Stomach (tissue), 8 donors: ENCODE measurements at regions not wholly inside any gene's neighbourhood (a gene's known extent, or its start where the extent isn't known, plus 50 kb on each side); places are given as distances from the start of the nearest gene placed in this dataset.

Experiments used
- DNase-seq, 2 donors: peaks; one replicate each; pipeline versions ENCODE4 v3.0.0 to v3.0.0-alpha.2; 2013 to 2019
- H3K27ac ChIP-seq, 5 donors: fragments of 200-600 bp in 4 of 5; sonication (generic) in 4 of 5; one replicate each; pipeline ENCODE4 v1.5.1; 2013 to 2019; ENCODE audit warnings: mild to moderate bottlenecking in 1 of 5, moderate library complexity in 1 of 5
- H3K27me3 ChIP-seq, 3 donors: fragments of 200-600 bp; sonication (generic); one replicate each; pipeline ENCODE4 v1.5.1; 2017 to 2019; ENCODE audit warnings: mixed run types in 1 of 3
- H3K36me3 ChIP-seq, 4 donors: fragments of 200-600 bp; sonication (generic); 1 replicate in 3 of 4; 2 replicates in 1 of 4; pipeline ENCODE4 v1.5.1; 2016 to 2019
- H3K4me1 ChIP-seq, 4 donors: fragments of 200-600 bp; sonication (generic); one replicate each; pipeline ENCODE4 v1.5.1; 2016 to 2019
- H3K4me3 ChIP-seq, 4 donors: fragments of 200-600 bp; sonication (generic) in 3 of 4; one replicate each; pipeline ENCODE4 v1.5.1; 2016 to 2019; ENCODE audit warnings: mild to moderate bottlenecking in 1 of 4
- H3K9me3 ChIP-seq, 4 donors: fragments of 200-600 bp; sonication (generic); one replicate each; pipeline ENCODE4 v1.5.1; 2016 to 2019
- EP300 ChIP-seq: sonication (generic); formaldehyde crosslinking; IDR thresholded peaks from one replicate; pipeline ENCODE4 v1.6.1; 2017; ENCODE audit warnings: antibody characterized with exemption
- POLR2A ChIP-seq, 4 donors: fragments of 450-650 bp; IDR thresholded peaks; one replicate each; pipeline ENCODE4 v1.6.1; 2016; ENCODE audit warnings: antibody characterized with exemption in 4 of 4, control low read depth in 2 of 4, mild to moderate bottlenecking in 1 of 4, moderate library complexity in 1 of 4
- POLR2AphosphoS5 ChIP-seq, 3 donors: sonication (generic); formaldehyde crosslinking; IDR thresholded peaks; one replicate each; pipeline ENCODE4 v1.6.1; 2016; ENCODE audit warnings: antibody characterized with exemption in 3 of 3
- WGBS, 5 donors: extraction: QIAGEN DNeasy Blood & Tissue Kit in 3 of 5; methylation state at CpG; one replicate each; pipeline versions ENCODE4 v1.1.5 to v1.1.7; 2013 to 2018; 5-methylcytosine and 5-hydroxymethylcytosine counted together
- intact Hi-C: fragments of 100-400 bp; cut with DNase I; formaldehyde crosslinking; loops from one replicate; pipeline ENCODE4 v1.15.1; 2023; ENCODE audit warnings: low total_unique reads
- TF ChIP-seq, protein P1 (sequence below), 7 experiments: fragments of 450-650 bp in 4 of 7; fragments of 200-600 bp in 3 of 7; sonication (generic) in 3 of 7; IDR thresholded peaks; one replicate each; pipeline ENCODE4 v1.5.1; 2016 to 2019; ENCODE audit warnings: antibody characterized with exemption in 7 of 7, control low read depth in 2 of 7, mild to moderate bottlenecking in 1 of 7
- donor health status: healthy with polysubstance abuse.
- donor health status: Bipolar disorder and iron deficiency.
- donor health status: healthy.

DNA sequence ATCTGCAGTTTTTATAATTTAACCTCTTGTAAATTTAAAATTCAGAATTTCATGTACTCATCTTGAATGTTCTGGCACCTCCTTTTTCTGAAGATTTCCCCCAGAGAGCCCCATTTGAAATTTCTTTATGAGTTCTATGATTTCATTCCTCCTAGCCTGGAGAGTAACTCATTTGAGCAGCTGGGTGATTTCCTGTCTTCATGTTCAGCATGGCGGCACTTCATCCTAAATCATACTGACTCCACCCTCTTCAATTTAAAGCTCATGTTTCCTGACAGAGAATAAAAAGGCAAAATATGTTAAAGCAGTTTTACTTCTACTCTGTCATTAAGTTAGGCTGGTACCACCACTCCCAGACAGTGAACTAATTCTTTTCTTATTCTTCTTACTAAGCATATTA, 250.9 kb upstream of the POU3F2 start:
- DNase-seq = no peak
- no peak overlapping the region for H3K27ac ChIP-seq
- WGBS, 5 donors = 63 to 83% (median 74%) methylated on average over 1 of the region's 1 CpG
- no peaks in the 10 kb centered on the region for H3K27me3 ChIP-seq
- TF ChIP-seq, protein P1, sequence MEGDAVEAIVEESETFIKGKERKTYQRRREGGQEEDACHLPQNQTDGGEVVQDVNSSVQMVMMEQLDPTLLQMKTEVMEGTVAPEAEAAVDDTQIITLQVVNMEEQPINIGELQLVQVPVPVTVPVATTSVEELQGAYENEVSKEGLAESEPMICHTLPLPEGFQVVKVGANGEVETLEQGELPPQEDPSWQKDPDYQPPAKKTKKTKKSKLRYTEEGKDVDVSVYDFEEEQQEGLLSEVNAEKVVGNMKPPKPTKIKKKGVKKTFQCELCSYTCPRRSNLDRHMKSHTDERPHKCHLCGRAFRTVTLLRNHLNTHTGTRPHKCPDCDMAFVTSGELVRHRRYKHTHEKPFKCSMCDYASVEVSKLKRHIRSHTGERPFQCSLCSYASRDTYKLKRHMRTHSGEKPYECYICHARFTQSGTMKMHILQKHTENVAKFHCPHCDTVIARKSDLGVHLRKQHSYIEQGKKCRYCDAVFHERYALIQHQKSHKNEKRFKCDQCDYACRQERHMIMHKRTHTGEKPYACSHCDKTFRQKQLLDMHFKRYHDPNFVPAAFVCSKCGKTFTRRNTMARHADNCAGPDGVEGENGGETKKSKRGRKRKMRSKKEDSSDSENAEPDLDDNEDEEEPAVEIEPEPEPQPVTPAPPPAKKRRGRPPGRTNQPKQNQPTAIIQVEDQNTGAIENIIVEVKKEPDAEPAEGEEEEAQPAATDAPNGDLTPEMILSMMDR (IDR thresholded peaks at IDR 0.05) = no peak
- no peak for TF ChIP-seq POLR2AphosphoS5 (IDR thresholded peaks at IDR 0.05)
- TF ChIP-seq POLR2A (IDR thresholded peaks at IDR 0.05) = no peak
- no peak for TF ChIP-seq EP300
- intact Hi-C loops = no loop called here
- no peaks in the 10 kb centered on the region for H3K36me3 ChIP-seq
- H3K9me3 ChIP-seq = no peaks in the 10 kb centered on the region
- no peak overlapping the region for H3K4me3 ChIP-seq
- H3K4me1 ChIP-seq = no peaks in the 10 kb centered on the region

DNA sequence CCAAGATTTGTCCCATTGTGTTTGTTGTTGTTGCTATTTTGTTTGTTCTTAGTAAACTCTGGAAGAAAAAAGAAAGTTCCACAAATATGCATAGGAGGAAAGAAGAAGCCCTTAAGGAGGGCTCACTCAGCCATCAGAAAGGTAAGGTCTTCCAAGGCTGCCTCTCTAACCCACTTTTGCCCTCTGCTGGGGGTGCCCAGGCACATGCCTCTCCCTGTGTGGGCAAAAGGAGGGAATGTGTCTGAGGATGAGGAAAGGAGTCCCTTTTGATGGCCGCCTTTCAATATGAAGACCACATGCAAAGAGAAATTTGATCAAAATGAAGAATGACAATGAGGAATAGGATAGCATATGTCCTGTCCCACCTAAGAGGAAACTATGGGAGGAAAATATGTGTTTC, 248.2 kb upstream of the POU3F2 start:
- Histone ChIP-seq H3K9me3 (no peaks in the 10 kb centered on the region), H3K27me3 (no peaks in the 10 kb centered on the region), H3K4me1 (no peaks in the 10 kb centered on the region), H3K27ac (no peak overlapping the region), H3K36me3 (no peaks in the 10 kb centered on the region), H3K4me3 (no peak overlapping the region)
- TF ChIP-seq, protein P1 (IDR thresholded peaks at IDR 0.05) = no peak
- TF ChIP-seq EP300 (no peak), POLR2AphosphoS5 (IDR thresholded peaks at IDR 0.05) (no peak), POLR2A (IDR thresholded peaks at IDR 0.05) (no peak)
- intact Hi-C loops = no loop called here
- WGBS, 5 donors = 0 to 95% (median 40%) methylated on average over 1 of the region's 1 CpG
- DNase-seq = no peak

DNA sequence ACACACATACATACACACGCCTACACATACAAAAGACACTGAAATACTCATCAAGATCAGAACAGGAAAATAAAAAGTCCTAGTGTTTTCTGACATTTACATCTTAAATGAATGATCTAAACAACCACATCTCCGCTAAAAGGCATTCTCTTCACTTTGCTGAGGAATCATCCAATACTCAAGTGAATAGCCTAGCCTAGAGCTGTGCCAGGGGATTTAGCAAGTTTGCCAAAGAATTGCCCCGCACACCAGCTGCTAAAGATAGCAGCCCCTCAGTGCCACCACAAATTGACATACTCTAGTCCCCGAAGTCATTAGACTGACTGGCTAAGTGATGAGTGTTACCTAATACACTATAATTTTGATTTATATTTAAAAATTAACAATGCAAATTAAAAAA, 246.8 kb upstream of the POU3F2 start:
- H3K4me1 ChIP-seq = no peaks in the 10 kb centered on the region
- H3K36me3 ChIP-seq = no peaks in the 10 kb centered on the region
- intact Hi-C loops = no loop called here
- TF ChIP-seq, protein P1 (IDR thresholded peaks at IDR 0.05) = no peak
- no peak for TF ChIP-seq POLR2AphosphoS5 (IDR thresholded peaks at IDR 0.05)
- TF ChIP-seq EP300 = no peak
- TF ChIP-seq POLR2A (IDR thresholded peaks at IDR 0.05) = no peak
- no peaks in the 10 kb centered on the region for H3K9me3 ChIP-seq
- no peak overlapping the region for H3K4me3 ChIP-seq
- H3K27me3 ChIP-seq = no peaks in the 10 kb centered on the region
- no peak for DNase-seq
- H3K27ac ChIP-seq = no peak overlapping the region
- 78 to 89% (median 87%) methylated on average over 4 of the region's 4 CpGs for WGBS, 5 donors

DNA sequence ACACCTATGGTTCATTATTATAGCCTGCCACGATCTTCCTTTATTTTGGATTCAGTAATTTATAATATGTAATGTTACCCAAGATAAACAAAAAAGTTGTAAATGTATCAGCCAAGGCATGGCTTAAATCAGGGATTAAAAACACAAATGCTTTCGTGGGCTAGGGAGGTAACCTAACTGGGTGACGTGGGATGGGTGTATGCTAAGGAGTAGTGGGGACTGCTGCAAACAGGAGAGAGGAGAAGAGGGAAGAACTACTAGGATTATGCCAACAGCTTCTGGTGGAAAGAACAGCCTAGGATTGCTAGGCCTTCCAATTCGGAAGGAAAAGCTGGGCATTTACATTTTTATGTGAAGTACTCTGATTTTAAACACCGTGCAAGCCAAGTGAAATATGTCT, 244.8 kb upstream of the POU3F2 start:
- DNase-seq = no peak
- H3K9me3 ChIP-seq = no peaks in the 10 kb centered on the region
- 67 to 80% (median 76%) methylated on average over 5 of the region's 5 CpGs for WGBS, 5 donors
- intact Hi-C loops = no loop called here
- H3K27ac ChIP-seq = no peak overlapping the region
- H3K4me3 ChIP-seq = no peak overlapping the region
- no peaks in the 10 kb centered on the region for H3K4me1 ChIP-seq
- no peaks in the 10 kb centered on the region for H3K36me3 ChIP-seq
- TF ChIP-seq POLR2A (IDR thresholded peaks at IDR 0.05) (no peak), EP300 (no peak), POLR2AphosphoS5 (IDR thresholded peaks at IDR 0.05) (no peak)
- TF ChIP-seq, protein P1 (IDR thresholded peaks at IDR 0.05) = no peak
- H3K27me3 ChIP-seq = no peaks in the 10 kb centered on the region
